Left lung (tissue), 4 donors: ENCODE measurements at regions not wholly inside any gene's neighbourhood (a gene's known extent, or its start where the extent isn't known, plus 50 kb on each side); places are given as distances from the start of the nearest gene placed in this dataset.
A peak's percentile ranks its signal among the peaks of the same experiment; 100 is the strongest.

Experiments
- ATAC-seq: fragments of 200-7000 bp; cut with Tn5 transposase; one replicate; pipeline ENCODE4 v1.9.1; 2020; ENCODE audit warnings: moderate library complexity
- DNase-seq, 4 donors: peaks; one replicate each; pipeline ENCODE4 v3.0.0-alpha.2; 2013 to 2020
- H3K27ac ChIP-seq, 2 donors: fragments of 200-600 bp; sonication (generic) in 1 of 2; one replicate each; pipeline versions ENCODE4 v1.5.0 to v1.8.0; 2020 to 2021
- H3K27me3 ChIP-seq, 2 donors: fragments of 200-600 bp; sonication (generic) in 1 of 2; one replicate each; pipeline versions ENCODE4 v1.5.0 to v1.8.0; 2020 to 2021
- H3K36me3 ChIP-seq, 2 donors: fragments of 200-600 bp; sonication (generic) in 1 of 2; one replicate each; pipeline versions ENCODE4 v1.5.0 to v1.8.0; 2020 to 2021
- H3K4me1 ChIP-seq, 2 donors: fragments of 200-600 bp; one replicate each; pipeline ENCODE4 v1.8.0; 2021
- H3K4me3 ChIP-seq, 2 donors: fragments of 200-600 bp; sonication (generic) in 1 of 2; one replicate each; pipeline versions ENCODE4 v1.5.0 to v1.8.0; 2020 to 2021; ENCODE audit warnings: mild to moderate bottlenecking in 1 of 2
- H3K9me3 ChIP-seq, 2 donors: fragments of 200-600 bp; sonication (generic) in 1 of 2; one replicate each; pipeline versions ENCODE4 v1.5.0 to v1.8.0; 2020 to 2021
- CTCF ChIP-seq, 2 donors: fragments of 200-600 bp; sonication (generic) in 1 of 2; IDR thresholded peaks; one replicate each; pipeline versions ENCODE4 v1.5.0 to v1.8.0; 2021; ENCODE audit warnings: antibody characterized with exemption in 2 of 2
- intact Hi-C, 2 donors: fragments of 100-400 bp; cut with DNase I; formaldehyde crosslinking; loops; one replicate each; pipeline versions ENCODE4 v1.11.2 to v1.14.2; 2022
- donor health status: DM: no; HTN: yes; CAD: no.
- donor health status: DM: no; HTN: no; CAD: no.

- ATAC-seq: no peak
- no peaks in the 10 kb centered on the region for H3K27me3 ChIP-seq
- no peaks in the 10 kb centered on the region for H3K36me3 ChIP-seq
- no peak overlapping the region for H3K27ac ChIP-seq
- H3K9me3 ChIP-seq: no peaks in the 10 kb centered on the region
- no peaks in the 10 kb centered on the region for H3K4me1 ChIP-seq
- TF ChIP-seq CTCF (IDR thresholded peaks at IDR 0.05): no peak
- intact Hi-C loops: no loop called here
- no peak overlapping the region for H3K4me3 ChIP-seq
- no peak for DNase-seq
These were observed 418.9 kb downstream of the ARHGEF28 start for GRCh38 chr5:74044936-74045335.

- ATAC-seq: peak; percentile 97
- H3K27me3 ChIP-seq: no peaks in the 10 kb centered on the region
- no peak for TF ChIP-seq CTCF (IDR thresholded peaks at IDR 0.05)
- no peaks in the 10 kb centered on the region for H3K4me1 ChIP-seq
- H3K4me3 ChIP-seq: no peak overlapping the region
- intact Hi-C loops: no loop called here
- no peak overlapping the region for H3K27ac ChIP-seq
- no peaks in the 10 kb centered on the region for H3K36me3 ChIP-seq
- DNase-seq: no peak
- no peaks in the 10 kb centered on the region for H3K9me3 ChIP-seq
These were observed 417.0 kb downstream of the ARHGEF28 start for GRCh38 chr5:74042959-74043358.

- H3K36me3 ChIP-seq: no peaks in the 10 kb centered on the region
- DNase-seq: no peak
- intact Hi-C loops: no loop called here
- no peaks in the 10 kb centered on the region for H3K9me3 ChIP-seq
- no peak overlapping the region for H3K27ac ChIP-seq
- no peak overlapping the region for H3K4me3 ChIP-seq
- no peaks in the 10 kb centered on the region for H3K27me3 ChIP-seq
- H3K4me1 ChIP-seq: no peaks in the 10 kb centered on the region
- TF ChIP-seq CTCF (IDR thresholded peaks at IDR 0.05): no peak
- ATAC-seq: no peak
These were observed 416.6 kb downstream of the ARHGEF28 start for GRCh38 chr5:74042559-74042958.

- TF ChIP-seq CTCF (IDR thresholded peaks at IDR 0.05): no peak
- no peaks in the 10 kb centered on the region for H3K9me3 ChIP-seq
- no peak for ATAC-seq
- H3K4me1 ChIP-seq: no peaks in the 10 kb centered on the region
- no peak overlapping the region for H3K4me3 ChIP-seq
- no peak overlapping the region for H3K27ac ChIP-seq
- H3K36me3 ChIP-seq: no peaks in the 10 kb centered on the region
- intact Hi-C loops: no loop called here
- no peak for DNase-seq
- H3K27me3 ChIP-seq: no peaks in the 10 kb centered on the region
These were observed 415.9 kb downstream of the ARHGEF28 start for GRCh38 chr5:74041913-74042312.

- Histone ChIP-seq H3K27me3 (no peaks in the 10 kb centered on the region), H3K4me3 (no peak overlapping the region), H3K4me1 (peaks cover 0 to 2% of the 10 kb centered on the region in 2 donors), H3K27ac (no peak overlapping the region), H3K36me3 (no peaks in the 10 kb centered on the region), H3K9me3 (no peaks in the 10 kb centered on the region)
- intact Hi-C loops: no loop called here
- DNase-seq (no peak), ATAC-seq (no peak)
- no peak for TF ChIP-seq CTCF (IDR thresholded peaks at IDR 0.05)
These were observed 415.0 kb downstream of the ARHGEF28 start for GRCh38 chr5:74040811-74041491.
